HG02610 (cell line): ENCODE measurements at regions not wholly inside any gene's neighbourhood (a gene's known extent, or its start where the extent isn't known, plus 50 kb on each side); places are given as distances from the start of the nearest gene placed in this dataset.
"Not testable (repeated sequence)": the region's sequence is repeated elsewhere in the genome, so short reads cannot be mapped to it uniquely, and the experiment has no call there.

Experiments used
- ATAC-seq: cut with Tn5 transposase; IDR thresholded peaks from one replicate; pipeline ENCODE4 v1.9.1; 2021; ENCODE audit warnings: mild to moderate bottlenecking, moderate library complexity; ENCODE audit not compliant: unreplicated experiment

DNA sequence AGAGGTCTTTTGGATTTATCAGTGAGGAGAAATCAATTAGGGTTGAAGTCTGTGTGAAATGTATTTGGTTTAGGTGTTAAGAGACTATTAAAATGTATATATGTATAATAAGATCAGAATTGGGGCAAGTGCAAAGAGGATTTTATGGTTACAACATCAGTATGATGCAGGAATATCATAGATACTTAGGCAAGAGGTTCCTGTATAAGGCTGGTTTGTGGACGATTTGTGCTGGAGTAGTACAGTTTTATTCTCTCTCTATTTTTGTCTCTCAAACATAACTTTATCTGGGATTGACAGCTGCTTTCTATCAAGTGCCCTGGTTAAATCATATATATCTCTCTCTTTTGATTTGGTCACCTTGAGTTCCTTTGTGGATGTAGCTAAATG lies 142.5 kb downstream of the CTH start:
- no peak for ATAC-seq

DNA sequence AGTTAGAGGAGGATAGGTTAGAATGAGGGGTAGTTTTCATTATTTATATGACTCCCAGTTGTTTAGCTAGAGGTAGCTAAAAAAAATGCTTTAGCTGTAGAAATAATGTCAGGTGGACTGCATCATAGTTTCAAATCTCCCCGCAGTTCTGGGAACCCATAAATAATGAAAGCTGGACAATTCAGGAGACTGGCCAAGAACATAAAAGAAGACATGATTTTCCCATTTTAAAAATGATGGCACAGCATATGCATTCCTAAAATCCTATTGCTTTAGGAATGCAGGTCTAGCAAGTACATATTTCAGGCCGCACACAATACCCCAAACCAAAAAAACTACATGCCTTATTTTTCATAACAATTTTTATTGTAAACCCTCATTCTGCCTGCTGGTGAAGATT lies 143.3 kb downstream of the CTH start:
- no peak for ATAC-seq

DNA sequence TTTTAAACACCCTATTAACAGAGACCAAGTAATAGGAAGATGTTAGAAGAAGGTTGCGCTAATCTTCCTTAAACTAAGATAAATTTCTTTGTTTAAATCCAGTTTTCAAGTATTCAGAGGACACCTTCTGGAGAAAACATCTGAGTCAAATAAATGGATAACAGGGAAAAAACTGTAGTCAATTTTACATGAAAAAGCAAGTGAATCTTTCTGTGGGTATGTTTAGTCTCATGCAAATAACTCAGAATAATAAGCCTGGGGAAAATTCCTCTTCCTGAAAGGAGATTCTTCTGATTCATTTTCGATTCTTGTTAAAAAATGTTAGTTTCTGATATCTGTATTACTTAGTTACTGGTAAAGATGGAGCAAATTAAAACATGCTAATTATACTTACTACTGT lies 145.5 kb downstream of the CTH start:
- no peak for ATAC-seq

DNA sequence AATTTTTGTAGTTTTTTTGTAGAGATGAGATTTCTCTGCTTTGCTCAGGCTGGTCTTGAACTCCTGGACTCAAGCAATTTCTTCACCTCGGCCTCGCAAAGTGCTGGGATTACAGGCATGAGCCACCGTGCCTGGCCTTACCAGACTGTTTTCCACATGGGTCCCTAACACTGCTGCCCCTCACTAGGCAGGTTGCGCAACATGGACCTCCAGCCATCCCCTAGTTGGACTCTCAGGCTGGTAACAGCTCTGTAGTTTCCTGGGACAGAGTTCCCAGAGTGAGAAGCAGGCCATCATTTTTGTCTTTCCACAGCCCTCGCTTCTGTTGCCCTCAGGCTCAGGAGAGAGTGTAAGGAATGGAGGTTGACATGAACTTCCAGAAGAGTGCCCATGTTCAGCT lies 156.1 kb downstream of the CTH start:
- ATAC-seq, result no peak

DNA sequence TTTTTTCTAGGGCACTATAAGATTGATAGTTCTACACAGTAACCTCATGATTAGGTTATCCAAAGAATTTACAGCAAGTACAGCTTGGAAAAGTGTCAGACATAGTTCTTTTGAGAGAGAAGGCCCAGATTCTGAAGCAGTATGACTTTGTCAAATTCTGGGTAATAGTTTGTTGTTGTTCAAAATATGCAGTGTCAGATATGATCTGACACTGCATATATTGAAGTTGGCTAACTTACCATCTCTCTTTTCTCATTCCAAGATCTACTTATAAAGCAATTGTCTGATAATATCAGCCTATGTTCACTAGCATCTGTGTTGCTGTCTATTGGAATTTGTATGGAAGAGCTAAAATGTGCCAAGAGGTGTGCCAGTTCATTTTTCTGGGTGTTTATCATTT lies 160.1 kb downstream of the CTH start:
- ATAC-seq, result no peak

DNA sequence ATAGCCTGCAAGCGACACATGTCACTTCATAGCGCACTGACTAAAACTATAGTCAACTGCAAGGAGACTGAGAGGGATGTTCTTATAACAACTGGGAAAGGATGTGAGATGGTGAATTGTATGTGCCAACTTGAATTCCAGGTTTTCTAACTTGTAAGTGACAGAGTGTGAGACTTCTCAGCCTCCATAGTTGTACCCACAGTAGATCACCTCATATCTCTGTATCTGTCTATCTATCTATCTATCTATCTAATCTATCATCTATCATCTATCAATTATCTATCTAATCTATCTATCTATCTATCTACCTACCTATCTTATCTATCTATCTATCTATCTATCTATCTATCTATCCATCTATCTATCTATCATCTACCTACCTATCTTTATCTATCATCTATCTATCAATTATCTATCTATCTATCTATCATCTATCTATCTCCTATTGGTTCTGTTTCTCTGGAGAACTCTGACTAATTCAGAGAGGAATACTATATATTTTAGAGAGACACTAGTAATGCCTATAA lies 162.3 kb downstream of the CTH start:
- ATAC-seq, result no peak

DNA sequence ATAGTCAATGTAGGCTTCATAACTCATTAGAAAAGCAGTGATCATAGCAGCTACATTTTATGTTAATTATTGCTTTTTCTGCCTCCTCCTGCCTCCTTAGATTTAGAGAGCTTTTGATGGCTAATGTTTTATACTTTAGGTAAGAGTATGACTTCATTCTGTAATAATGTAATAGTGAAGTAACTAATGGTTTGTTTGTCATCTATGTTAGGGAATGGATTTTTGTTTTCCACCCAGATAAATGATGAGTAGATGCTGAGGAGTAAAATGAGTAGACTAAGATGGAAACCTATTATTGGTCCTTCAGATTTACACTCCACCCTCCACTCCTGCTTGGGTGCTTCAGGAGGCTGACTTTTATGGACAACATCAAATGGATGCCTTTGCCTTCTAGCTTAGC lies 170.6 kb downstream of the CTH start:
- no peak for ATAC-seq

DNA sequence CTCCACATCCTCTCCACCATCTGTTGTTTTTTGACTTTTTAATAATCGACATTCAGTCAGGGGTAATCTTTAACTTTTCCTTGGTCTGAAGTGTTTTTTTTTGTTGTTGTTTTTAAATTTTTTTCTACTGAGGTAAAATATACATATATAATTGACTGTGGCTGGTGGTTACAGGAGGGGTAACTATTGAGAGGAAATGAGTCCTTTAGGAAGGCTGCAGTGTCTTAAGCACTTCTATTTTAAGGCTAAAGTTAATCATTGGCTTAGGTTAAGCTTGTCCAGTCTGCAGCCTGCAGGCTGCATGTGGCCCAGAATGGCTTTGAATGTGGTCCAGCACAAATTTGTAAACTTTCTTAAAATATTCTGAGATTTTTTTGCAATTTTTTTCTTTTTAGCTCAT lies 172.5 kb downstream of the CTH start:
- peak; percentile 51 for ATAC-seq

DNA sequence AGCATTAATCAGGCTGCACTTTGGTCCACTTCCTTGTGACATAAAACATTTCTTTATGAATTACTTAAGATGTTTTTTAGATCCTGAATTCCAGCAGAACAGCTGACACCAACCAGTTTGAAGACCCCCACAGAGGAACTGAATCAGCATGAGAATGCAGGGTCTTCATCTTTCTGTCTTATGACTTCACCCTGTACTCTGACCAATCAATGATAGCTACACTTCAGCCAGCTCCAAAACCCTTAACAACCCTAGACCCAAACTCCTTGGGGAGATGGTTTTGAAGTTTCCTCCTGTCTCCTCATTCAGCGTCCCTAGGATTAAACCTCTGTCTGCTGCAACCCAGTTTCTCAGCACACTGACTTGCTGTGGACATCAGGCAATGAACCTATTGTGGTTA lies 175.0 kb downstream of the CTH start:
- no peak for ATAC-seq

DNA sequence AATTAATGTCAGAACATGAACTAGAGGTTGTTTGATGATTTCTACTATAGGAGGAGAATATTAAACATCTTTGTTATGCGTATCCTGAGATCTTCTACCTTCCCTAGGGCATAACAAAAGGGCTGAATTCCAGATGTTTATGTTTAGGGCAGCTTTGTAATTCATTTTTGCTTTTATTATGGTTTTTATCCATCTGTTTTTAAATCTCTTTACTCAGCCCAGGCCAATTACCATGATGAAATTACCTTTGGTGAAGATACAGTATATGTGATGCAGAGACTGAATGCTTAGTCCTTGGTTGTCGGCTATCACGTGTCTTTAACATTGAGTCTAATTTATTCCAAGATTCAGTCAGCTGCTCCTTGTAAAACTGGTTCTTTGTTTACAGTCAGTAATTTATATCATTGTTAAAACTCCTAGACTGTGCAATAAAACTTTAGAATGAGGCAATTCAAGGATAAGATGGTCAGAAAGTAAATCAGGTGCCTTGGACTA lies 176.9 kb downstream of the CTH start:
- ATAC-seq, result no peak

DNA sequence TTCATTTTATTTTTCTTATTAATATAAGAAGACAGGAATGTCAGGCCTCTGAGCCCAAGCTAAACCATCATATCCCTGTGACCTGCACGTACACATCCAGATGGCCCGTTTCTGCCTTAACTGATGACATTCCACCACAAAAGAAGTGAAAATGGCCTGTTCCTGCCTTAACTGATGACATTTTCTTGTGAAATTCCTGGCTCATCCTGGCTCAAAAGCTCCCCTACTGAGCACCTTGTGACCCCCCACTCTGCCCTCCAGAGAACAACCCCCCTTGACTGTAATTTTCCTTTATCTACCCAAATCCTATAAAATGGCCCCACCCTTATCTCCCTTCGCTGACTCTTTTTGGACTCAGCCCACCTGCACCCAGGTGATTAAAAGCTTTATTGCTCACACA lies 182.5 kb downstream of the CTH start:
- not testable (repeated sequence) for ATAC-seq

DNA sequence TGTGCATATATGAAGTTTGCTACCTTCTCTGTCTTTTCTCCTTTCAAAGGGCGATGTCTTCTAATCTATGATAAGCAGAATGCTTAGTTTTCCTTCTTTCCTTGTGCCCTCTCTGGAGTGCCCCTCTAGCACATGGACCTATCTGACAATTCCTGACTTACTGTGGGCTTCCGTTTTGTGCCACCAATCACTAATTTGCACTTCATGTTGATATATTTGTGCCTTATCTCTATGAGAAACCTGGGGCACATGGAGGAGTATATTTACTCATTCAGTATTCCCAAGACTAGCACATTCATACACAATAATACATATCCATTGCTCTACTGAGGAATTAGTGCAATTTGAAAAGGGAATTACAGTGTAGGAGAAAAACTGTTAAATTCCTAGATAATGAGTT lies 197.7 kb downstream of the CTH start:
- ATAC-seq, result no peak

DNA sequence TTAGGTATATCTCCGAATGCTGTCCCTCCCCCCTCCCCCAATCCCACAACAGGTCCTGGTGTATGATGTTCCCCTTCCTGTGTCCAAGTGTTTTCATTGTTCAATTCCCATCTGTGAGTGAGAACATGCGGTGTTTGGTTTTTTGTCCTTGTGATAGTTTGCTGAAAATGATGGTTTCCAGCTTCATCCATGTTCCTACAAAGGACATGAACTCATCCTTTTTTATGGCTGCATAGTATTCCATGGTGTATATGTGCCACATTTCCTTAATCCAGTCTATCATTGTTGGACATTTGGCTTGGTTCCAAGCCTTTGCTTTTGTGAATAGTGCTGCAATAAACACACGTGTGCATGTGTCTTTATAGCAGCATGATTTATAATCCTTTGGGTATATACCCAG lies 199.1 kb downstream of the CTH start:
- not testable (repeated sequence) for ATAC-seq

DNA sequence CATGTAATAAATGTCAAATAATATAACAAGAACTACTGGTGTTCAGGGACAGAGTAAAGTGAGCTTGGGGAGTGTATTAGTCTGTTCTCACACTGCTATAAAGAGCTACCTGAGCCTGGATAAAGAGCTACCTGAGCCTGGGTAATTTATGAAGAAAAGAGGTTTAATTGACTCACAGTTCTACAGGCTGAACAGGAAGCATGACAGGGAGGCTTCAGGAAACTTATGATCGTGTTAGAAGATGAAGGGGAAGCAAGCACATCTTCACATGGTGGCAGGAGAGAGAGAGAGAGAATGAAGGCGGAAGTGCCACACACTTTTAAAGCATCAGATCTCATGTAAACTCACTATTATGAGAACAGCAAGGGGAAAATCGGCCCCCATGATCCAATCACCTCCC lies 205.9 kb downstream of the CTH start:
- no peak for ATAC-seq

DNA sequence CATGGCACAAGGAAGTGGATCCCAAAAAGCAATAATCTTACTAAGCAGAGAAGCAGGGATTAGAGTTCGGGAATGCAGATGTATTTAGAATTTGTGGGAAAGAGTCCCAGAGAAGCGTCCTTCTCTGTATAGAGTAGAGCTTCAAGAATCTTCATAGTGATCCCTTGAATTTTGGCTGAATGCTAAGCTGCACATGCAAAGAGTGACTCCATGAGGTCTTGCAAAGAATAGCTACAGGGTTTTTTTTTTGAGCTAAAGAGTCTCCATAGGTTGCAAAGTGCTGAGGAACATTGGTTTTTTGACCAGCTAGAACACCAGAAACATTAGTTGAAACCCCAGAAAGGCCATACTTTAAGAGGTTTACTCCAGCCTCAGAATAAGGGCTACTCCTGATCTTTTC lies 206.7 kb downstream of the CTH start:
- no peak for ATAC-seq

DNA sequence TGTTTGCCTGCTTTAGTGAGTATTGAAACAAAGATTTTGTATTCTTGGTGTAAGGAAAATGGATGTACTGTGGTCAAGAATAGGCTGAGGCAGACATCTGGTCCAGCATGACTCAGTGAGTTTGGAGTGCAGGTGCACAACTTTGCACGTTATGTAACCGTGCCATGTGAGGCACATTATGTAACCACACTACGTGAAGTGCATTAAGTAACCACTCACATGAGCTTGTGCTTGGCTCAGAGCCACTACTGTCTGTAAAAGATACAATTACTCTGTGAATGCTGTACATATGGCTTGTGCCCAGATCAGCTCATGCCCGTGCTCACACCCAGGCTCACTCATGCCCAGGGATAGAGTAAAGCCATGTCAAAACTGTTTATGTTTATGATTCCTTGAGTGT lies 216.8 kb downstream of the CTH start:
- no peak for ATAC-seq

DNA sequence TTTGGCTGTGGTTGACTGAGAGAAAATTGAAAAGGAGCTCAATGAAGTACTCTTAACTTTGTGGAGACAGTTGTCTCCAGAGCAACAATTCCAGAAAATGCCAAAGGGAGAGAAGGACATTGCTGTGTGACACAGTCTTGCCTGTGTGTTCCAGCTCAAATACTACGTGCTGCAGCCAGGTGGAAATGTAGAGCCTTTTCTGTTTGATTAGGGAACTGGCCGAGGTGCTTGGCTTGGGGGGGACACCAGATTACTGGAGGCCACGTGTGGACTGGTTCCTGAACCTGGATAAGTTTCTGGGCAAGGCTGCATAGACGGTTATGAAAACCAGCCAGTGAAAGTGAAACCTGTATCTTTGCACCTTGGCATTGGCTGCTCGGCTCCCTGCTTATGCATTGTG lies 217.9 kb downstream of the CTH start:
- ATAC-seq, result no peak

DNA sequence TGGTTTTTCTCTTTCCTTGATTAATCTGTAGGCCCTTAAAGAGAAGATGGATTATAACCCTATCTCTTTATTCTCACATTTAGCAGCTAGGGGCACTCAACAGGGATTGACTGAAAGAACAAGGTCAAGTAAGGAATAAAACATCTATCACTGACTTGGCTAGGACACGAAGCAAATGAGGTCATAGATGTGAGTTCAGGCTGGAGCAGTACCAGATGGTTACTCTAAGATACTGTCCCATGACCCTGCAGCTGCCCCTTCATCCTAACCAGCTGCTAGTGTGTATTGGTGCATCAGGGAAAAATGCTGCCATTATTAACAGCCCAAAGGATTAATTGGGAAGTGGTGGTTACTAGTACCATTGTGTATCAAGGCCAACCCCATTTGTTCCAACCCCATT lies 221.9 kb downstream of the CTH start:
- no peak for ATAC-seq

DNA sequence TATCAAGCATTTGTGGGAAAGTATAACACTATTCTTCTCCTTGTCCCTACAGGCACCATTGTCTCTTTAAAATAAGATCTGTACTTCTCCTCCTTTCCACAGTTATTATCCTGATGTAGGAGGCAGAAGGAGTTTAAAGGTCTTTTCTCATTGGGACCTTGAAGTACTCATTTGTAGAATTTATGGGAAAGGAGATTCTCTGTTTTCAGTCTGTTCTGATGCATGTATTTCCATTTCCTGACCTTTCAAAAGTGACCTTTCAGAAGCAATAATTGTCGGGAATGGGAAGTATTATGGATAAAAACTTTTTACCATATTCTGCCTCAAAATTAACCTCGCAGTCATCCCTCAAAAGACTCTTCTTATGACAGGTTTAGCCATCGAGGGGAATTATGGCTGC lies 224.8 kb downstream of the CTH start:
- ATAC-seq, result no peak

DNA sequence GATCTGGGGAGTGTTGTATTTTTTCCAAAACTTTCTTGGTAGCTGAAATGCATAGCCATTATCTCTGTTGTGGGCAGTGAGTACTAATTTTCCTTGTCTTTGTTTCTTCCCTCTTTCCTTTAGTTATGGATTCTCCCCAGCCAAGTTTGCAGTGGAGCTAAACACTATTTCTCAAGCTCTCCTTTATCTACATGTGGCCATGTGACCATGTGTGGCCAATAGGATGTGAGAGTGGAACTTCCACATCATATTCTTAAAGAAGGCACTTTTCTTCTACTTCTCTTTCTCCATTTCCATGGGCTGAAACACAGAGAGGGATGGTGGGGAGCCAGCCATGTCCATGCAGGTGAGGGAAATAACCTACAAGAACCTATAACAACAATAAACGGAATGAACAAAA lies 230.8 kb downstream of the CTH start:
- no peak for ATAC-seq

DNA sequence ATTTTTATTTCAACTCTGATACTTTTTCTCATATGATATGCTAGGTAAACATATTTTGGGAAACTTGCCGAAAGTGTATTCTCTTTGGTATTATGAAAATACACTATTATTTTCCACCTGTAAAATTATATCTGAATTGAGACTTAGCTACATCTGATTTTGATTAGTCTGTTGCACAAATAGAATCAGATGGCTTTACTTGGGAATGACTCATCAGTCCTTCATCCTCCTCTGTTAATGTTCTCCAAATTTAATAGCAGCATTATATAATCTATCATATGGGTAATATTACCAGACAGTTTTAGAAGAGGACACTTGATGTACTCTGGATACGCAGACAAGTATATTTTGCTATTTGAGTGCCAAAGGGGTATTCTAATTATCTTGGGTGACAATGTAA lies 245.3 kb downstream of the CTH start:
- no peak for ATAC-seq

DNA sequence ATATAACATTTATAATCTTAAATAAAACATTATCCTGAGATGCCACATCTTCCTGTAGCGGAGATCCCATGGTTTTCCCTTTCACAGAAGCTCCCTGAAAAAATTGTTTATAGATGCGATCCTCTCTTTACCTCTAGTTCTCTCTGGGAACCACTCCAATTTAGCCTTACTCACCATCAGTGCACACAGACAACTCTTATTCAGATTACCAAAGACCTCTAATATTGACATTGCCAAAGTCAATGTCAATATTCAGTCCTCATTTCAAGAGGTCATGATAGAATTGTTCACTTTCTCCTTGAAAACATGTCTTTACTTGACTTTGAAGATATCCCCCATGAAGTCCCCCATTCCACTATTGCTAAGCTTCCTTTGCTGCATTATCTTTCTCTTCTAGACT lies 248.8 kb downstream of the CTH start:
- ATAC-seq, result no peak

DNA sequence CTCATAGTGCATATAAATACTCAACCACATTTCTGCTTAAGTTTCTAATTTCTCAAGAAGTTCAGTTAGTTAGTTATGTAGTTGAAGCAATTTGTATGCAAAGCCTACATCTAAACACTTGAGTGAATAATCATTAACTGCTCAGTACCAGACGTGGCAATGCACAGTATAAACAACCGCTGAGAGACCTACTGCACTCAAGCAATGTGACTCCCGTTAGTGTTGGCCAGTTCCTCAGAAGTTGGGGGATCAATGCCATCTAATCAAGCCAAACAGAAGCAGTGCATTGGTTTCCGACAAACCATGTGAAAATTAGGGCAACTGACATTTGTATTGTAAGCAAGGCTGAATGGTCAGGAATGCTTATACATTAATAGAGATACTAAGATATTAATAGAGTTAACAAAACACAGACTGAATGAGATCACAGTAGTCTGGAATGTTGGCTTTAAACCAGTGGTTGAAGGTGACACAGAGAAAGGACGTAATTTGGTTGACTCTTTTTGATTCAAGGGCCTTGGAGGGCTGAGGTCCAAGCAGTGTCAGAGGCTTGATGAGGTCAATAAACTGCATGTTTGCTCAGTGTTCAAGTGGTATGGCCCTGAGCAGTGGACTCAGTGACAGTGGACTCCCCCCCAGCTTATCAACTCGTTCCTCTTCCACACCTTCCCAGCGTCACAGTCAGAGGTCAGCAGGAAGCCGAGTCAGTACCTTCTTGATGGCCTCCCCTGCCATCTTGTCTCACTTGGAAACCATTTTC lies 255.5 kb downstream of the CTH start:
- ATAC-seq, result no peak
